VCaP (cell line): ENCODE measurements at regions not wholly inside any gene's neighbourhood (a gene's known extent, or its start where the extent isn't known, plus 50 kb on each side); places are given as distances from the start of the nearest gene placed in this dataset.

Source experiments
- H3K27ac ChIP-seq: fragments of 450-650 bp; 2 replicates; pipeline ENCODE4 v1.5.1; 2017
- CTCF ChIP-seq: fragments of 450-650 bp; conservative IDR thresholded peaks from 2 replicates; pipeline ENCODE4 v1.5.1; 2017; ENCODE audit warnings: mild to moderate bottlenecking, moderate library complexity

GRCh38 chr10:123318516-123318915 lies 164.3 kb downstream of the BUB3 start:
- TF ChIP-seq CTCF = no peak
- no peak overlapping the region for H3K27ac ChIP-seq

DNA sequence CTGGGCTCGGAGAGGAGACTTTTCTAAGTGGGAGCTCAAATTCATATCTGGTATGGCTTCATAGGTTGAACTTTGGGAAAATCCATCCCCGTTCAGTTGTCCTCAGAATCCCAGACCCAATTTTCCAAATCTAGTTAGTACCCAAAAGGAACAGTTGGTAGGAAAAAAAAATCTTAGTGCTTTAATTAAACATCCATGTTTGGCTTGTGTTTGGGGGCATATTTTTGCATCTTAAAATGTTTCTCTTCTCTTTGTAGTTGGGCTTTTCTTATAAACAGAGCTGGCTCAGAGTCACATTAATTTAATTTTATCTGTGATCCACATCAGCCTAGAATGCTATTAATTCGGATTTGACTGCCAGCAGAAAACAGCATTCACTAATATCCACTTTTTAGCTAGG lies 165.9 kb downstream of the BUB3 start:
- TF ChIP-seq CTCF = no peak

GRCh38 chr10:123323884-123324283 lies 169.7 kb downstream of the BUB3 start:
- no peak overlapping the region for H3K27ac ChIP-seq
- TF ChIP-seq CTCF = no peak

More for the DNA sequence above, 165.9 kb downstream of the BUB3 start:
- no peak overlapping the region for H3K27ac ChIP-seq

DNA sequence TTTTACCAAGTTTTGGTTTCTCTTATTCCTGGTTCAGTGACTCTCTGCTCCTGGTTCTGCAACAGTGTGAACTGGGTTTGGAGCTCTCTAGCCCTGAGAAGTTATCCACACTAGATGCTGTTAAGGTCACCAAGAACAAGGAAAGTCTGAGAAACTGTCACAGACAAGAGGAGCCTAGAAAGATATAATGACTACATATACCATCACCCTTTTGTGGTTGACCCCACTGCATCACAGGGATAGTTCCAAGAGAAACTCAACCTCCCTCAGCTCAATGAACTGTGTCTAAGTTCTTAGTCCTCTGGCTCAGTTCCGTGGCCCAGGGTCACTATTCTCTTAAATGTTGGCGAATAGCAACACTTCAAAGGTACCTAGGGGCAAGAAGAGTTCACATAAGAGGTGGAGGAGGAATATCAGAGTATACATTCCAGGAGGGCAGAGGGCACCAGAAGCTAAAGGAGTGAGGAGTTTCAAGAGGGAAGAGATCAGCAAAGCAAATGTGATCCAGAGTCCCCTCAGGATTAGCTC lies 171.5 kb downstream of the BUB3 start:
- no peak overlapping the region for H3K27ac ChIP-seq
- TF ChIP-seq CTCF = no peak

GRCh38 chr10:123326674-123327073 lies 172.5 kb downstream of the BUB3 start:
- no peak overlapping the region for H3K27ac ChIP-seq
- no peak for TF ChIP-seq CTCF

DNA sequence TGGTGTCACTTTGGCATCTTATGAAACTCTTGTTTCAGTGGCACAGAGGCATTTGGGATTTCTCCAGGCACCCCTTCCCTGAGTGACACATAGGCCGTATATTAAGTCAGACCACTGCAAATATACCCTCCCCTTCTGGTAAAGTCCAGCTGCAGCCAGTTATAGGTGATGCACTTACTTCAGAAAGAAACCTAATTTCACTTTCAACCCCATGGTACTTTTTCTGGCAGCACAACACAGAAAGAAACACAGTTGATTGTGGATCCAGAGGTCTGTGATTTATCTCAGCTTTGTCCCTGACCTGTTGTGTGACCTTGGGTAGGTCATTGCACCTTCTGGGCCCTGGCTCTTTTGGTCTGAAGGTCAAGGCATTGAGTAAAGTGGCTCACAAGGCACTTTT lies 173.2 kb downstream of the BUB3 start:
- no peak for TF ChIP-seq CTCF

DNA sequence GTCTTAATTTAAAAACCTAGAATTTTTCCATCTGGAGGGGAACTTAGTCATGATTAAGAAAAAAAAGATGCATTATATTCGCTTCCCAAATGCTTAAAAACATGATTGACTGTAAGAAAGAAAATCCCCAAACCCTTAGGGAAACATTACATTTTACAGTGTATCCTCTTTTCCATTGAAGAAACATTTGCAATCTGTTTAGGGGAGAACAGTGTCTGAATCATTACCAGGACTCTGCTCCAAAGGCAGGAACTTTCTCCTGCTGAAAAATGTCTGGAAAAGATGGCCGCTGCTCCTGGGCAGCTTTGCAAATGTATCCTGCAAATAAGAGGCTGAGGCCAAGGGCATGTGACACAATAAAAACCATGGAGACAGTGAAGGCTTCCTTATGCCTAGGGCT lies 173.7 kb downstream of the BUB3 start:
- no peak for TF ChIP-seq CTCF
- no peak overlapping the region for H3K27ac ChIP-seq

More for the DNA sequence above, 173.2 kb downstream of the BUB3 start:
- no peak overlapping the region for H3K27ac ChIP-seq
